ENCODE measurements at regions not wholly inside any gene's neighbourhood (a gene's known extent, or its start where the extent isn't known, plus 50 kb on each side); places are given as distances from the start of the nearest gene placed in this dataset.

- intact Hi-C loops (cut with DNase I; ENCODE audit: low total_unique reads), result no loop called here
- no peak overlapping the region for H3K4me3 ChIP-seq
- 45 to 60% (median 57%) methylated on average over 1 of the region's 1 CpG for WGBS, 5 donors
- peaks cover 0 to 33% (median 5%) of the 10 kb centered on the region in 8 donors for H3K9me3 ChIP-seq
- no peak for DNase-seq
- H3K4me1 ChIP-seq, result no peaks in the 10 kb centered on the region
- no peaks in the 10 kb centered on the region for H3K27me3 ChIP-seq (replicated peaks in 1 of 7)
- no peak overlapping the region for H3K27ac ChIP-seq
- no peaks in the 10 kb centered on the region for H3K36me3 ChIP-seq
- TF ChIP-seq POLR2A (IDR thresholded peaks at IDR 0.05), result no peak
- TF ChIP-seq POLR2AphosphoS5 (IDR thresholded peaks at IDR 0.05), result no peak
- TF ChIP-seq, protein P1, sequence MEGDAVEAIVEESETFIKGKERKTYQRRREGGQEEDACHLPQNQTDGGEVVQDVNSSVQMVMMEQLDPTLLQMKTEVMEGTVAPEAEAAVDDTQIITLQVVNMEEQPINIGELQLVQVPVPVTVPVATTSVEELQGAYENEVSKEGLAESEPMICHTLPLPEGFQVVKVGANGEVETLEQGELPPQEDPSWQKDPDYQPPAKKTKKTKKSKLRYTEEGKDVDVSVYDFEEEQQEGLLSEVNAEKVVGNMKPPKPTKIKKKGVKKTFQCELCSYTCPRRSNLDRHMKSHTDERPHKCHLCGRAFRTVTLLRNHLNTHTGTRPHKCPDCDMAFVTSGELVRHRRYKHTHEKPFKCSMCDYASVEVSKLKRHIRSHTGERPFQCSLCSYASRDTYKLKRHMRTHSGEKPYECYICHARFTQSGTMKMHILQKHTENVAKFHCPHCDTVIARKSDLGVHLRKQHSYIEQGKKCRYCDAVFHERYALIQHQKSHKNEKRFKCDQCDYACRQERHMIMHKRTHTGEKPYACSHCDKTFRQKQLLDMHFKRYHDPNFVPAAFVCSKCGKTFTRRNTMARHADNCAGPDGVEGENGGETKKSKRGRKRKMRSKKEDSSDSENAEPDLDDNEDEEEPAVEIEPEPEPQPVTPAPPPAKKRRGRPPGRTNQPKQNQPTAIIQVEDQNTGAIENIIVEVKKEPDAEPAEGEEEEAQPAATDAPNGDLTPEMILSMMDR (IDR thresholded peaks at IDR 0.05 in 8 of 11, conservative IDR thresholded peaks at IDR 0.05 in 3 of 11), result no peak
These were observed 586.8 kb upstream of the LMO3 start for GRCh38 chr12:17192721-17193120.

DNA sequence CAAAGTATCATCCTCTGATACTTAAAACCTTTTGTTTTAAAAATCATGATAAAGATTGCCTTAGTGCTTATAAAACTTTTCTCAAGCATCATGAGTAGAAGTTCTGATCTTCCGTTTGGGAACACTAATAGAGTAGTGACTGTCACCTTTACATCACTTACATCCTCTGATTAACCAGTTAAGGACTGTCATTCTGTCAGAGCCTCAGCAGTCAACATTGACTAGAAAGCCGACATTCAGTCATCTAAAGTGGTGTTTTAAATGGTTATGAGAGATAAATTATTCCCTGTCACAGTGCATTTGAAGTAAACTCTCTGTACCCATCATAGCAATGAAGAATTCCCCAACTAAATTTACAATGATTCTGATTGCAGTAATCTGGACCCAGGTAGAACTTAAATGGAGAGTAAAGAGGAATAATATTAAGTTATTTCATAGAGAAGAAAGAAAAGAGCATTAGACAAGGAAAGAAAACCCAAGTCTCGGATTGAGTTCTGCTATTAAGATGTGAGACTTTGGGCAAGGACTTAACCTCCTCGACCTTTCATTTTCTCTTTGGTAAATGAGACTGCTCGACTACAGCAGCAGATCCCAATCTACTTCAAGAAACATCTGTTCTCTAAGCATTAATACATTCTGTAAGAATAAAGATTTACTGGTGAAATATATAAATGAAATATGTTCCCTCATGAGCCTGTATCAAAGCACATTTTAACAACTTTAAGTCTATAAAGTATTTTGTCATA is 563.9 kb upstream of the LMO3 start:
- no peak for DNase-seq
- Histone ChIP-seq H3K36me3 (no peaks in the 10 kb centered on the region), H3K4me1 (no peaks in the 10 kb centered on the region), H3K9me3 (peaks cover 0 to 20% (median 11%) of the 10 kb centered on the region in 8 donors), H3K27me3 (replicated peaks in 1 of 7) (no peaks in the 10 kb centered on the region), H3K27ac (no peak overlapping the region), H3K4me3 (no peak overlapping the region)
- TF ChIP-seq POLR2AphosphoS5 (IDR thresholded peaks at IDR 0.05) (no peak), POLR2A (IDR thresholded peaks at IDR 0.05) (no peak)
- TF ChIP-seq, protein P1 (IDR thresholded peaks at IDR 0.05 in 8 of 11, conservative IDR thresholded peaks at IDR 0.05 in 3 of 11), result no peak
- WGBS, 5 donors, result 35 to 64% (median 54%) methylated on average over 5 of the region's 5 CpGs
- intact Hi-C loops (cut with DNase I; ENCODE audit: low total_unique reads), result no loop called here

DNA sequence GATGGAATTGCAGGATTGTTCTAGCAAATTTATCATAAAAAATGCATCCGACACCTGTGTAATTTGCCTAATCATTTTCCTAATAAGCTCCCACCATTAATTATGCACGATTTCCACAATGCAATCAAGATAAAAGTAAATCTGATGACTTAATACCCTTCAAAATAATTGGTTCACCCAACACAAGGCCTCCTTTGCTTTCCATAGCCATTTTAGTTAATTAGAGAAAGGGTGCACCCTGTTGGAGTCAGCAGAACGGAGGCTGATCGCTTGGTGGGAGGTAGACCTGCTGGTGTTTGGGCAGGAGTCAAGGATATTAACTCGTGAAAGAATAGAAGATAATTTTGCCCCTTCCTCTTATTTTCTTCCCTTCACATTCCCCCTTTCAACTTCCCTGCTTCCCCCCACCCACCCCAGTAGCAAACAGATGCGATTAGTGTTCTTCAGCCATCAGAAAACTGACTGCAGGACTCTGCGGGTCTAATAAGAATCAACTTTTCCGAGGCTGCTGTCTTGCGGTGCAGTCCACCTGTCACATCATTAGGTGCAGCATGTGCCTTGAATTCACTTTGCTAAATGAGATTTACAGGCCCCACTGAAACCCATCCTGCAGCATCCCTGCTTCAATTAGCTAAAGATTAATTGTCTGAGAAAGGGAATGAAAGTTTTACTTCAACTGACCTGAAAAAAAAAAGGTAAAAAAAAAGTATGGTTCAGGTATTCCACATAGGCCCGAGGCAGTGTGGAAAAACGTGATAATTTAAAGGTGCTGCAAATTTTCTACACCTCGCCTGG is 553.7 kb upstream of the LMO3 start:
- WGBS, 5 donors, result 76 to 85% (median 79%) methylated on average over 12 of the region's 12 CpGs
- no peak for DNase-seq
- H3K9me3 ChIP-seq, result peaks cover 0 to 10% (median 2%) of the 10 kb centered on the region in 8 donors
- no peak overlapping the region for H3K4me3 ChIP-seq
- intact Hi-C loops (cut with DNase I; ENCODE audit: low total_unique reads), result no loop called here
- no peaks in the 10 kb centered on the region for H3K27me3 ChIP-seq (replicated peaks in 1 of 7)
- TF ChIP-seq POLR2AphosphoS5 (IDR thresholded peaks at IDR 0.05) (no peak), POLR2A (IDR thresholded peaks at IDR 0.05) (no peak)
- TF ChIP-seq, protein P1 (IDR thresholded peaks at IDR 0.05 in 8 of 11, conservative IDR thresholded peaks at IDR 0.05 in 3 of 11), result no peak
- no peak overlapping the region for H3K27ac ChIP-seq
- no peaks in the 10 kb centered on the region for H3K36me3 ChIP-seq
- no peaks in the 10 kb centered on the region for H3K4me1 ChIP-seq

DNA sequence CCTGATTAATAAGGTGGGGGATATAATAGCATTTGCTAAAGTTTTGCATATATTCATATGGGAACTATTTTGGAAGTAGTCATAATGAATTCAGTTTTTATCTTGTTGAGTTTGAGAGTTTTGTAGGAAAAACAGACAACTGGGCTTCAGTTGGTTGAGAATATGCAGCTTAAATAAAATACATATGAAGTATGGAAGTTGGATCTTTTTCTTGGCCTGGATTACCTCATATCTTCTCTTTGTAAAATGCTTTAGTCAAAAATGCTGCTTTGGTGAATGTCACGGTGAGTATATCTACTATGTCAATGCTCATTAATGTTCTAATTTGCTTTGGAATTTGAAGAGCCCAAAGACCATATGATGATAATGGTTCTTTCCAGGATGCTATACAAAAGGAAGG is 552.2 kb upstream of the LMO3 start:
- intact Hi-C loops (cut with DNase I; ENCODE audit: low total_unique reads), result no loop called here
- no peak overlapping the region for H3K4me3 ChIP-seq
- no peak for DNase-seq
- no peaks in the 10 kb centered on the region for H3K36me3 ChIP-seq
- 78 to 86% (median 82%) methylated on average over 1 of the region's 1 CpG for WGBS, 5 donors
- no peaks in the 10 kb centered on the region for H3K27me3 ChIP-seq (replicated peaks in 1 of 7)
- no peak for TF ChIP-seq POLR2AphosphoS5 (IDR thresholded peaks at IDR 0.05)
- TF ChIP-seq POLR2A (IDR thresholded peaks at IDR 0.05), result no peak
- TF ChIP-seq, protein P1 (IDR thresholded peaks at IDR 0.05 in 8 of 11, conservative IDR thresholded peaks at IDR 0.05 in 3 of 11), result no peak
- no peak overlapping the region for H3K27ac ChIP-seq
- peaks cover 0 to 16% (median 10%) of the 10 kb centered on the region in 8 donors for H3K9me3 ChIP-seq
- H3K4me1 ChIP-seq, result no peaks in the 10 kb centered on the region

All from spleen (tissue), 11 donors.